GM19372 (cell line): ENCODE measurements at regions not wholly inside any gene's neighbourhood (a gene's known extent, or its start where the extent isn't known, plus 50 kb on each side); places are given as distances from the start of the nearest gene placed in this dataset.

Experiments
- ATAC-seq: cut with Tn5 transposase; IDR thresholded peaks from one replicate; pipeline ENCODE4 v1.9.1; 2021; ENCODE audit warnings: mild to moderate bottlenecking, low read depth, moderate library complexity; ENCODE audit not compliant: unreplicated experiment

- ATAC-seq, result no peak
Measured at GRCh38 chrX:97763391-97763790, 879.7 kb downstream of the RPA4 start.

DNA sequence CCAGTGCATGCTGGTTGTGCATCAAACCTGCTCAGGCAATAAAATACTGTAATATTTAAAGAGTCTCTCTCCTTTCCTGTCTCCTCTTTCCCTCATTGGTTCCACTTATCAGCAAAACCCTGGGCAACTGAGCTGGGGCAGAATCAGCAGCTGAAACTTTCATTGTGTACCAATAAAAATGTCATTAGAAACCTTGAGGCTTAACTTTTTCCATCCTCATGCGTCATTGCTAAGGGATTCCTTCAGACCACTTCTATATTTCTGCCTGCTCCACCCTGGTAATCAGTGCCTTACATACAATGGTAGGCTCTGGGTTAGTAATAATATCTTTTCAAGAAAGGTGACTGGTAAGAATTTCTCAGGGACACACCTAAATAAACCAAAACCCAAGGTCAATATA lies 880.3 kb downstream of the RPA4 start:
- no peak for ATAC-seq

DNA sequence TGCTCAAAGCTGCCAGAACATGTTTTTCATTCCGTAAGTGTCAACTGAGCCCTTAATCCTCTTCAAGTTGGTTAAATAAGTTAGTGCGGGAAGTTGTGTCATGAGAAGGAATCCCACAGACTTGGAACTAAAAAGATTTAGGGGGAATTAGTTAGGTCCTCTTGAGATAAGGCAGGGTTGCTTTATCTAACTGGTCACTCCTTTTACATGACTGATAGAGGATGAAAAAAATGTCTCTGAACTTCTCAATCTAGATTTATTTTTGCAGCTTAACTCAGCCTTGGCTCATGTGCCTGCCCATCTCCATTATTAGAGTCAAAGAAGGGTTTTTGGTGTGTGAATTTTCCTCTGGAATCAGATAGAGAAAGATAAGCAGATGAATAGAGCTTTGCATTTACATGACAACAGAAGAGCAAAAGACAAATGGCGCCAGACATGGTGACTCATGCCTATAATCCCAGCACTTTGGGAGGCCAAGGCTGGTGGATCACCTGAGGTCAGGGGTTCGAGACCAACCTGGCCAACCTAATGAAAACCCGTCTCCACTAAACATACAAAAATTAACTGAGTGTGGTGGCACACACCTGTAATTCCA lies 882.9 kb downstream of the RPA4 start:
- no peak for ATAC-seq

GRCh38 chrX:97787311-97787710 lies 903.6 kb downstream of the RPA4 start:
- ATAC-seq, result no peak

DNA sequence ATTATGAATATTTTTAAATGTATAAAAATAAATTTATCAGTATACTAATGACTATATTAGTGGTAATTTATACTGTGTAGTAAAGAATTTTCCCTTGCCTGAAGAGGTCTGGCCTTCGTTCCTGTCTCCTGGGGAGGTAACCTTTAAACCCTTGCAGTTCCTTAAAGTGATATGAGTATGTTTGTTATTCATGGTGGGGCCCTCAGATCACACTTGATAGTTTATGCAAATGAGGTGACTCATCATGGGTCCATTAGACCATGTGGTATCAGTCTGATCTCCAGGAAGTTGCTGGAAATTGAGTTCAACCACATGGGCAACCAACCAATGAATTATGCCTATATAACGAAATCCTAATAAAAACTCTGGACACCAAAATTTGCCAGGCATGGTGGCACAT lies 904.1 kb downstream of the RPA4 start:
- no peak for ATAC-seq

DNA sequence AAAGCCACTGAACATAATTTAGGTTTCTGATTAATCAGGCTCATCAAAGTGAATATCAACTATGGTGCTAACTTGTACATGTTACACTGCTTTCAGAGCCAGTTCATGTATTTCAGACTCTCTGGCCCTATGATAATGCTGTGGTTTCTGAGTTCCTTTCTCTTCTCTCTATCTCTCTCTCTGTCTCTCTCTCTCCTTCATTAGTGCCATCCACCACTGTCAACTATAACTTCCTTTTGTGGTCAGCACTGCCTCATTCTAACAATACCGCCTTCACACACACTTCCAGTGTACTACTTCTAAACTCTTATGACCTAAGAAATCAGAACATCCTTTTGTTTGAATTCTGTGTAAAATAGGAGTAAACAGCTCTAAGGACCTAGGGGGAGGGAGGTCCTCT lies 907.1 kb downstream of the RPA4 start:
- no peak for ATAC-seq

GRCh38 chrX:97797076-97797475 lies 913.4 kb downstream of the RPA4 start:
- ATAC-seq, result no peak

DNA sequence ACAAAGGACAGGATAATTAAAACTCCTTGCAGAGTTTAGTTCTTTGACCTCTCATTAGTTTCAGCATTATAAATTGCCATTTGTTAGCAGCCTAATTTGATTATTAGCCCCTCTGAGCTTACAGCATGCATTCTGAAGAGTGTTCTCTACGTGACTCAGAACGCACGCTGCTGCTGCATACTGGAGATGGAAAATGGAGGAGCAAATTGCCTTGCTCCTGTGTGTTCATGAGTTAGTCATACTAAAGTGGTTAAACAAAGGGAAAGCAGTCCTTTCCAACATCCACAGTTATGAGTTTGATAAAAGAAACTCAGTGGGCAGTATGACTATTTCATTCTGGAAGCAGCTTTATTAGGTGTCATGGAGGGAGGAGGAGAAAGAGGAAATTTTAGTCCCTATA lies 922.5 kb downstream of the RPA4 start:
- no peak for ATAC-seq

GRCh38 chrX:97806946-97807345 lies 923.2 kb downstream of the RPA4 start:
- no peak for ATAC-seq

DNA sequence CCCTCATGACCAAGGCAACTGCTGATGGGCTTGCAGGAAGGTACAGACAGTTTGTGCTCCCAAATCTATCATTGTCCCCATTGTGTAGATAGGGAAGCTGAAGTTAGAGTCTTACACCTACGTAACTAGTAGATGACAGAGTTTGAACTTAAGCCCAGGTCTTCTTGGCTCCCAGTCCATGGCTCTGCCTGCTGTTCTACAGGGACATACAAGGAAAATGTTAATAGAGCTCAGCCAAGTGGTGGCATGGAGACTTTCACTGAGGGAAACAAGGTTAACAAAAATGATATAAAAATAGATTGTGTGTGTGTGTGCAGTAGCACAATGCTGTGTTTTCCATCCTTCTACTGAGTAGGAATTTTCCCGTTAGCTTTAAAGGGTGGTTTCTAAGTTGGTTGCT lies 936.5 kb downstream of the RPA4 start:
- ATAC-seq, result no peak

- no peak for ATAC-seq
Measured at GRCh38 chrX:97828471-97828870, 944.8 kb downstream of the RPA4 start.

- ATAC-seq, result no peak
Measured at GRCh38 chrX:97835969-97836368, 952.3 kb downstream of the RPA4 start.

DNA sequence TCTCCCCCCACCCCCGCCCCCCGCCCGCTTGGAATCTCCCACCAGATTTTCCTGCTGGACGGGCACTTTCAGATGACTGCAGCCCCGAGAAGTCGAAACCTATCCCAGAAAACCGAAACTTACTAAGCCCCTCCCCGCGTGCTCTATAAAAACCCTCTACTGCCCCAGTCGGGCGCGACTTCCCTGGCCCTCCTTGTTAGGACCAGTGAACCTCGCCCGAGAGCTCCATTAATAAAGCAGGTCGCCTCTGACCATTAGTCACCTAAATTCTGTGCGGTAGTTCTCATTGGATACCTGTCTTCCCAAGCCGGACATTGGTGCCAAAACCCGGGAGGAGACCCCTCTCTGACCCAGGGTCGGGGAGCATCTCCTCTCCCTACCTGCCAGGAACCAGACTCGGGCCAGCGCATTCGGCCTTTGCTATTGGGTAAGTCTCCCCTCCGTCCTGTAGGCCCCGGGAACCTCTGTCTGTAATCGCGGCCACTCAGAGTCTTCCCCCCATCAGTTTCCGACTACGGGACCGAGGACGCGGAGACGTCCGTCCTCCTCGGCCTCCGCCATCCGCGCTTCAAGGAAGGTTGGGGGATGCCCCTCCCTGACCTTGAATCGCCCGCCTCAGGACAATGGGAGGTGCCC lies 958.0 kb downstream of the RPA4 start:
- no peak for ATAC-seq

GRCh38 chrX:97842468-97843199 lies 958.9 kb downstream of the RPA4 start:
- no peak for ATAC-seq

- ATAC-seq, result no peak
Measured at GRCh38 chrX:97843200-97843811, 959.6 kb downstream of the RPA4 start.

DNA sequence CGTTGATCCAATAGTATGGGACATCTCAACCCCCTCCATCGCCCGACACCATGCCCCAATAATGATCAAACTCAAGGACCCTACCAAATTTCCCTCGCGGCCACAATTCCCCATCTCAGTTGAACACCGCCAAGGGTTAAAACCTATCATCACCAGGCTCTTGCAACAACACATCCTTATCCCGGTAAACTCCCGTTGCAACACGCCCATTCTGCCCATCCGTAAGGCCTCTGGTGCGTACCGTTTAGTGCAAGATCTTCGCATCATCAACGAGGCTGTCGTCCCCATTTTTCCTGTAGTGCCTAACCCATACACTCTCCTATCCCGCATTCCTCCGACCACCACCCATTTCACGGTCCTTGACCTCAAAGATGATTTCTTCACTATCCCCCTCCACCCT lies 960.5 kb downstream of the RPA4 start:
- ATAC-seq, result no peak

GRCh38 chrX:97844943-97845342 lies 961.2 kb downstream of the RPA4 start:
- ATAC-seq, result no peak

DNA sequence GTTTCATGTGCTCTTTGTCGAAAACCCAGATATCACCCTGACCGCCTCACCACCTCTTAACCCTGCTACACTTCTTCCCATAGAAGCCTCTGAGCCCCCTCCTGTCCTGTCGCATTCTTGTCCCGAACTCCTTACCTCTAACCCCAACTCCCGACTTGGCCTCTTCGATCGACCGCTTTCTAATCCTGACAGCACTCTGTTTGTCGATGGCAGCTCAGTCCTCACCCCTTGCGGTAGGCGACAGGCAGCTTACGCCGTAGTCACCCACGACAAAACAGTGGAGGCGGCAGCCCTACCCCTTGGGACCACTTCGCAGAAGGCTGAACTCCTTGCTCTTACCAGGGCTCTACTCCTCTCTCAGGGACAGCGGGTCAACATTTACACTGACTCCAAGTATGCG lies 961.7 kb downstream of the RPA4 start:
- ATAC-seq, result no peak

GRCh38 chrX:97846228-97846627 lies 962.5 kb downstream of the RPA4 start:
- ATAC-seq, result no peak

GRCh38 chrX:97846718-97847237 lies 963.1 kb downstream of the RPA4 start:
- ATAC-seq, result no peak

GRCh38 chrX:97847885-97848679 lies 964.4 kb downstream of the RPA4 start:
- ATAC-seq, result no peak
